Ovary (tissue), 7 donors: ENCODE measurements at regions not wholly inside any gene's neighbourhood (a gene's known extent, or its start where the extent isn't known, plus 50 kb on each side); places are given as distances from the start of the nearest gene placed in this dataset.

Experiments
- DNase-seq, 5 donors: peaks; one replicate each; pipeline ENCODE4 v3.0.0-alpha.2; 2019 to 2020
- H3K27ac ChIP-seq, 2 donors: fragments of 200-600 bp; one replicate each; pipeline versions ENCODE4 v1.5.1 to v1.8.0; 2019 to 2022
- H3K27me3 ChIP-seq: fragments of 200-600 bp; one replicate; pipeline ENCODE4 v1.8.0; 2022
- H3K36me3 ChIP-seq: fragments of 200-600 bp; sonication (generic); one replicate; pipeline ENCODE4 v1.5.1; 2019
- H3K4me1 ChIP-seq: one replicate; pipeline ENCODE4 v1.8.1; 2013; ENCODE audit warnings: mild to moderate bottlenecking, moderate library complexity; ENCODE audit not compliant: insufficient read depth
- H3K4me3 ChIP-seq: fragments of 200-600 bp; sonication (generic); one replicate; pipeline ENCODE4 v1.5.1; 2017
- H3K9me3 ChIP-seq, 2 donors: fragments of 200-600 bp in 1 of 2; sonication (generic) in 1 of 2; one replicate each; pipeline versions ENCODE4 v1.5.1 to v1.8.1; 2013 to 2019; ENCODE audit warnings: mild to moderate bottlenecking in 1 of 2, moderate library complexity in 1 of 2
- EP300 ChIP-seq: sonication (generic); formaldehyde crosslinking; IDR thresholded peaks from one replicate; pipeline ENCODE4 v1.6.1; 2017; ENCODE audit warnings: antibody characterized with exemption
- POLR2A ChIP-seq: fragments of 450-650 bp; IDR thresholded peaks from one replicate; pipeline ENCODE4 v1.6.1; 2017; ENCODE audit warnings: antibody characterized with exemption, mild to moderate bottlenecking, moderate library complexity
- WGBS, 3 donors: extraction: QIAGEN DNeasy Blood & Tissue Kit in 1 of 3; methylation state at CpG; one replicate each; pipeline versions ENCODE4 v1.1.5 to v1.1.7; 2013 to 2017; 5-methylcytosine and 5-hydroxymethylcytosine counted together
- intact Hi-C, 4 donors: fragments of 100-400 bp; cut with DNase I; formaldehyde crosslinking; loops; one replicate each; pipeline versions ENCODE4 v1.11.0 to v1.15.1; 2022 to 2023
- TF ChIP-seq, protein P1 (sequence below), 3 donors: fragments of 450-650 bp in 2 of 3; fragments of 200-600 bp in 1 of 3; IDR thresholded peaks; one replicate each; pipeline versions ENCODE4 v1.5.1 to v1.8.0; 2016 to 2022; ENCODE audit warnings: antibody characterized with exemption in 3 of 3, mild to moderate bottlenecking in 1 of 3
- donor health status: DM: no; HTN: no; CAD: no; lungs with moderate emphysema.
- donor health status: DM: no; HTN: no; CAD: no.
- donor health status: Bipolar disorder and iron deficiency.
- donor health status: DM: no; HTN: no; CAD: no.
- donor health status: DM: yes; HTN: yes; CAD: no.

DNA sequence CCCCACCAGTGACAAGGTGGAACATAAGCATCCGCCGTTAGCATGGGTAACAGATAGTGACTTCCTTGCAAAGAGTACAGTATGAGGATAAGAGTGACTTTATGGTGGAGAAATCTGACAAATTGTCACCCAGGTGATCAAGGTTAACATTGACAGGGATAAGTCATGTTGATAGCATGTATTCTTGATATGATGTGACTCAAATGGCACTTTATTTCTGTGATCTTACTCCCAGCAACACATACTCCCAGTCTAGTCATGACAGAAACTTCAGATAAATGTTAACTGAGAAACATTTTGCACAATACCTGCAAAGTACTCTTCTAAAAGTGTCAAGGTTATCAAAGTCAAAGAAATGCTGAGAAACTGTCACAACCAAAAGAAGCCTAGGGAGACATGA, 588.6 kb upstream of the KIF2B start:
- no peak for DNase-seq
- 93 to 97% (median 95%) methylated on average over 2 of the region's 2 CpGs for WGBS, 3 donors
- intact Hi-C loops, result loop anchor here in 1 of 4 donors (10.0 kb wide), 1 partner anchor 79 kb away; no protein-coding TSS in a partner anchor
- H3K4me3 ChIP-seq, result no peak overlapping the region
- H3K9me3 ChIP-seq, result no peaks in the 10 kb centered on the region
- H3K27ac ChIP-seq, result no peak overlapping the region
- no peaks in the 10 kb centered on the region for H3K36me3 ChIP-seq
- no peaks in the 10 kb centered on the region for H3K27me3 ChIP-seq
- TF ChIP-seq EP300 (no peak), POLR2A (no peak)
- TF ChIP-seq, protein P1, sequence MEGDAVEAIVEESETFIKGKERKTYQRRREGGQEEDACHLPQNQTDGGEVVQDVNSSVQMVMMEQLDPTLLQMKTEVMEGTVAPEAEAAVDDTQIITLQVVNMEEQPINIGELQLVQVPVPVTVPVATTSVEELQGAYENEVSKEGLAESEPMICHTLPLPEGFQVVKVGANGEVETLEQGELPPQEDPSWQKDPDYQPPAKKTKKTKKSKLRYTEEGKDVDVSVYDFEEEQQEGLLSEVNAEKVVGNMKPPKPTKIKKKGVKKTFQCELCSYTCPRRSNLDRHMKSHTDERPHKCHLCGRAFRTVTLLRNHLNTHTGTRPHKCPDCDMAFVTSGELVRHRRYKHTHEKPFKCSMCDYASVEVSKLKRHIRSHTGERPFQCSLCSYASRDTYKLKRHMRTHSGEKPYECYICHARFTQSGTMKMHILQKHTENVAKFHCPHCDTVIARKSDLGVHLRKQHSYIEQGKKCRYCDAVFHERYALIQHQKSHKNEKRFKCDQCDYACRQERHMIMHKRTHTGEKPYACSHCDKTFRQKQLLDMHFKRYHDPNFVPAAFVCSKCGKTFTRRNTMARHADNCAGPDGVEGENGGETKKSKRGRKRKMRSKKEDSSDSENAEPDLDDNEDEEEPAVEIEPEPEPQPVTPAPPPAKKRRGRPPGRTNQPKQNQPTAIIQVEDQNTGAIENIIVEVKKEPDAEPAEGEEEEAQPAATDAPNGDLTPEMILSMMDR (IDR thresholded peaks at IDR 0.05), result no peak
- H3K4me1 ChIP-seq, result no peaks in the 10 kb centered on the region

DNA sequence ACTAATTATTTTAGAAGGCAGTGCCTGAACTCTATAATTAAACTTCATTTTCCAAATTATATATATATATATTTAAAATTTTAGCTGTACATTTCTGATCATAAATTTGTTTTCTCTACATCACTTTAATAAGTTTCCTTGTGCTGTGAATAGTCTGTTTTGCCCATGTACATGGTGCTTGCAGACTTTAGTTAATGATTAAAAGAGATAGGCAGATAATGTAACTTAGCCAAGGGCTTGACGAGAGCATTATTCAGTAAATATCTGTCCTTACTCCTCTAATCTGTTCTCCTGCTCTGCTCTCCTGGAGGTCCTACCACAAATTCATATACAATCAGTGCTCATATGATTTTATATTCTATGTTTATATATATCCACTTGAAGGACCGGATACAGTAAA, 595.2 kb upstream of the KIF2B start:
- no peak for DNase-seq
- Histone ChIP-seq H3K36me3 (no peaks in the 10 kb centered on the region), H3K9me3 (no peaks in the 10 kb centered on the region), H3K27me3 (no peaks in the 10 kb centered on the region), H3K4me1 (no peaks in the 10 kb centered on the region), H3K4me3 (no peak overlapping the region), H3K27ac (no peak overlapping the region)
- intact Hi-C loops, result no loop called here
- WGBS, 3 donors, result 76 to 91% (median 77%) methylated on average over 2 of the region's 2 CpGs
- TF ChIP-seq EP300, result no peak

DNA sequence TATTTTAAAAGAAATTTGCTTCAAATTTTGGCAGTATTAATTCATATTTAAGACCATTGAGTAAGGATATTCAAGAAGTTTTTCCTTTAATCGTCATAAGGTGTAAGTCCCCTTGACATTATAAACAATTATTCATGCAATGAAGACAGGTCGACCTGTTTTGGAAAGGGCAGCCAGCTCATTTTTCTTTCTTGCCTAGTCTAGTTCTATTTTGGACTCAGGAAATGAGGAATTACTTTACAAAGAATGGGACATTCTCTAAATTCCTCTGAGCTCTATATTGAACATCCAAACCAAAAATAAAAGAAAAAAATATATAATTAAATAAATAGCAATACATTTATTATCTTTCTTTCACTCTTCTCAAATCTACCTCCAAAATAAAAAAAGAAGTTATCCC, 595.6 kb upstream of the KIF2B start:
- Histone ChIP-seq H3K4me3 (no peak overlapping the region), H3K27ac (no peak overlapping the region), H3K4me1 (no peaks in the 10 kb centered on the region), H3K9me3 (no peaks in the 10 kb centered on the region), H3K36me3 (no peaks in the 10 kb centered on the region), H3K27me3 (no peaks in the 10 kb centered on the region)
- no peak for DNase-seq
- intact Hi-C loops, result no loop called here
- TF ChIP-seq POLR2A (no peak), EP300 (no peak)
- TF ChIP-seq, protein P1 (IDR thresholded peaks at IDR 0.05), result no peak
- WGBS, 3 donors, result 30 to 41% (median 32%) methylated on average over 2 of the region's 2 CpGs

DNA sequence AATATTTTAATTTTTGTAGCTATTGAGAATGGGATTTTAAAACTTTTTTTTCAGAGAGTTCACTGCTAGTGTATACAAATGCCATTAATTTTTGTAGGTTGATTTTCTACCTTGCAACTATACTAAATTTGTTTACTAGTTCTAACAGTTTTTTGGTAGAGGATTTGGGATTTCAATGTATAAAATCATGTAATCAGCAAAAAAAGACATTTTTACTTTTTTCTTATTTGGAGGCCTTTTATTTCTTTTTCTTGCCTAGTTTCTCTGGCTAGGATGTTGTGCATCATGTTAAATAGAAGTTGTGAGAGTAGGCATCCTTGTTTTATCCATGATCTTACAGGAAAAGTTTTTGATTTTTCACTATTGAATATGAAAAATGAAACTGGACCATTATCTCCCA, 602.9 kb upstream of the KIF2B start:
- H3K4me1 ChIP-seq, result no peaks in the 10 kb centered on the region
- H3K27ac ChIP-seq, result no peak overlapping the region
- no peak for DNase-seq
- H3K36me3 ChIP-seq, result no peaks in the 10 kb centered on the region
- TF ChIP-seq, protein P1 (IDR thresholded peaks at IDR 0.05), result no peak
- intact Hi-C loops, result no loop called here
- no peaks in the 10 kb centered on the region for H3K27me3 ChIP-seq
- no peaks in the 10 kb centered on the region for H3K9me3 ChIP-seq
- H3K4me3 ChIP-seq, result no peak overlapping the region

DNA sequence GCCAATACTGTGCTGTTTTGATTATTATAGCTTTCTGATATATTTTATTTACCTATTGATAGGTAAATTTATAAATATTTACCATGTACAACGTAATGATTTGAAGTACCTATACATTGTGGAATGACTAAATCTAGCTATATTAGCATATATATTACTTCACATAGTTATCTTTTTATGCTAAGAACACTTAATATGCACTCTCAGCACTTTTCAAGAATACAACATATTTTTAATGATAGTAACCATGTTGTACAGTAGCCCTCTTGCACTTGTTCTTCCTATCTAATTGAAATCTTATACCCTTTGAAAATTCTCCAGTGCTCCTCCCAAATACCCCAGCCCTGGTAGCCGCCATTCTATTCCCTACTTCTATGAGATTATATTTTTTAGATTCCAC, 604.0 kb upstream of the KIF2B start:
- H3K36me3 ChIP-seq, result no peaks in the 10 kb centered on the region
- no peaks in the 10 kb centered on the region for H3K9me3 ChIP-seq
- no peak overlapping the region for H3K4me3 ChIP-seq
- no peaks in the 10 kb centered on the region for H3K4me1 ChIP-seq
- intact Hi-C loops, result no loop called here
- no peak for DNase-seq
- H3K27me3 ChIP-seq, result no peaks in the 10 kb centered on the region
- WGBS, 3 donors, result 66 to 87% (median 69%) methylated on average over 2 of the region's 2 CpGs
- TF ChIP-seq POLR2A (no peak), EP300 (no peak)
- TF ChIP-seq, protein P1 (IDR thresholded peaks at IDR 0.05), result no peak
- H3K27ac ChIP-seq, result no peak overlapping the region
